CD4-positive, alpha-beta T cell treated with Interleukin-17A for 1 hour (primary cell): ENCODE measurements at regions not wholly inside any gene's neighbourhood (a gene's known extent, or its start where the extent isn't known, plus 50 kb on each side); places are given as distances from the start of the nearest gene placed in this dataset.

Experiments used
- DNase-seq: peaks from one replicate; pipeline ENCODE4 v3.0.0-alpha.2; 2020

DNA sequence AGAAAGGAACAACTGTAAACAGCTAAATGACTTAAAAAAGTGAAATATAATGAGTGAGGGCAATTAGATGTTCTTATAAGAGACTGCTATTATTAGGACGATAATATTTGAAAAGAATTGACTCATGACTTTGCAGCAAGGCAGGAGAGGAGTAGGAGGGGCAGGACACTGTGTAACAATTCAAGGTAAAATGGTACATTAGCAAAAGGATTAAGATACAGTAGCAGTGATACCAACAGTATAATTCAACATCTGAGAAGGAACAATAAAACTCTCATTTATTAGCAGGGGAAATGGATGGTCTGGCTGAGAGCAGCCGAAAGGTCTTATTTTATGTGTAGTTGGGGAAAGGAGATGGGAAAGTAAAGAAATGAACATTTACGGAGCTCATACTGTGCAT, 315.5 kb upstream of the BOD1L1 start:
- no peak for DNase-seq

- no peak for DNase-seq
Observed at GRCh38 chr4:13944095-13944511, 316.6 kb upstream of the BOD1L1 start.

- DNase-seq = no peak
Observed at GRCh38 chr4:13947921-13948320, 320.4 kb upstream of the BOD1L1 start.

DNA sequence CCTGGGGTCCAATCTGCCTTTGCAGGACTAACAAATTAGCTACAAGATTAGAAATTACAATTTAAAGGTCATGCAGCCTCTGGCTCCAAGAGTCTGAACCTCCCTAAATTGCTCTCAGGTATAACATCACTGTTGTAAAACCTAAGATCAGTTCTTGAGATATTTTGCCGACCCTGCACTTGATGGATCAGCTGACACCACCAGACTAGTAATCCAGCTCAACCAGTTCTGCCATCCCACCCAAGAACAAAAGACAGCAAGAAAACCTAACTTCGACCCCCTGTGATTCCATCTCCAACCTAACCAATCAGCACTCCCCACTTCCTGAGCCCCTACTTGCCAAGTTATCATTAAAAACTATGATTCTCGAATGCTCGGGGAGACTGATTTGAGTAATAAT, 323.0 kb upstream of the BOD1L1 start:
- DNase-seq = no peak

- no peak for DNase-seq
Observed at GRCh38 chr4:13953083-13953482, 325.6 kb upstream of the BOD1L1 start.

DNA sequence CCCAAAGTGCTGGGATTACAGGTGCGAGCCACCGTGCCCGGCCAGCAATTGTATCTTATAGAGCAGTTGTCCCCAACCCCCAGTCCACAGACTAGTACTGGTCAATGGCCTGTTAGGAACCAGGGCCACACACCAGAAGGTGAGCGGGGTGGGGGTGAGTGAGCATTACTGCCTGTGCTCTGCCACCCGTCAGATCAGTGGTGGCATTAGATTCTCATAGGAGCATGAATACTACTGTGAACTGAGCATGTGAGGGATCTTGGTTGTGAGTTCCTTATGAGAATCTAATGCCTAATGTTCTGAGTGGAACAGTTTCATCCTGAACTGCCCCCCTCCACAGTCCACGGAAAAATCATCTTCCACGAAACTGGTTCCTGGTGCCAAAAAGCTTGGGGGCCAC, 328.0 kb upstream of the BOD1L1 start:
- DNase-seq = no peak

GRCh38 chr4:13956947-13957346, 329.4 kb upstream of the BOD1L1 start:
- no peak for DNase-seq

DNA sequence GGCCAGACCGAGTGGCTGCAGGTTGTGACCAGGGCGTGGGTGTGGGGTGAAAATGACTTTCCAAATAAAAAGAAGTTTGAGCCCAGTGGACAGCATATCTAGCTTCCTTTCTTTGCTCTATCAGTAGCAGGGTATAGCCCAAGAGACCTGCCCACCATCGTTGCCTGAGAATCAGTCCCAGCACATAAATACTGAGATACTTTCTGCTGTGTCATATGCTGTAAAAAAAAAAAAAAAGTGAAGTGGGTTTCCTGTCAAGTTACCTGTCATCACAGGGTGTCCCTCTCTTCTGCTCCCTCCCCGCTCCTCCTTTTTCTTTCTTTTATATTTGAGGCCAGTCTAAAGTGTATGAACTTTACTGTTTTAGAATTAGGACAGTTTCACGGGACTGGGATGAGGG, 330.3 kb upstream of the BOD1L1 start:
- DNase-seq = no peak

DNA sequence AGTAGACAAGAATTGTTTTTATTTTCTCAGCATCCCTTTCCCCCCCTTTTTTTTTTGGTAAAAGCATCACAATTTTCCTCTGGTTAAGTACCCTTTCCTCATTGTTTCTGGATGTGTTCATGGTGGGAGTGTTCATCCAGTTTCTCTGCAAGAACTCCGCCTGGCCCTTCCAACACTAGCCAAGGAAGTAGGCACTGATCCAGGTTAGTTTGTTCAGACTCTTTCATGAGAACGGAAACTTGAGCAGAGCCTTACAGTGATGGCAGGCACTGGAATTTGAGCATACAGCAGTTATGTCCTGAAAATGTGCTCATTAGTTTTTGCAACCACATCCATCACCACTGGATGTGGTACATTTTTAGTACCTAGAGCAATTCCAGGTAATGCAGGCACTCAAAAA, 336.1 kb upstream of the BOD1L1 start:
- no peak for DNase-seq

- no peak for DNase-seq
Observed at GRCh38 chr4:13966231-13967195, 339.0 kb upstream of the BOD1L1 start.

DNA sequence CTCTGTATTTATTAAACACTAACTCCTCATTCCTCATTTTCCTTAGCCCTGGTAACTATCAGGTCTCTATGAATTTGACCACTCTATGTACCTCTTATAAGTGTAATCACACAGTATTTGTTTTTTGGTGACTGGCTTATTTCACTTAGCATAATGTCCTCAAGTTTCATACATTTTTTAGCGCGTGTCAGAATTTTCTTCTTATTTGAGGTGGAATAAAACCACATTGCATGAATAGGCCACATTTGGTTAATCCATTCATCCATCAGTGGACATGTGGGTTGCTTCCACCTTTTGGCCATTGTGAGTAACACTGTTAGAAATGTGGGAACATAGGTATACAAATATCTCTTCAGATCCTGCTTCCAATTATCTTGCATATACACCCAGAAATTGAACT, 341.2 kb upstream of the BOD1L1 start:
- no peak for DNase-seq

- no peak for DNase-seq
Observed at GRCh38 chr4:13970349-13970748, 342.8 kb upstream of the BOD1L1 start.

- no peak for DNase-seq
Observed at GRCh38 chr4:13977746-13978145, 350.2 kb upstream of the BOD1L1 start.

DNA sequence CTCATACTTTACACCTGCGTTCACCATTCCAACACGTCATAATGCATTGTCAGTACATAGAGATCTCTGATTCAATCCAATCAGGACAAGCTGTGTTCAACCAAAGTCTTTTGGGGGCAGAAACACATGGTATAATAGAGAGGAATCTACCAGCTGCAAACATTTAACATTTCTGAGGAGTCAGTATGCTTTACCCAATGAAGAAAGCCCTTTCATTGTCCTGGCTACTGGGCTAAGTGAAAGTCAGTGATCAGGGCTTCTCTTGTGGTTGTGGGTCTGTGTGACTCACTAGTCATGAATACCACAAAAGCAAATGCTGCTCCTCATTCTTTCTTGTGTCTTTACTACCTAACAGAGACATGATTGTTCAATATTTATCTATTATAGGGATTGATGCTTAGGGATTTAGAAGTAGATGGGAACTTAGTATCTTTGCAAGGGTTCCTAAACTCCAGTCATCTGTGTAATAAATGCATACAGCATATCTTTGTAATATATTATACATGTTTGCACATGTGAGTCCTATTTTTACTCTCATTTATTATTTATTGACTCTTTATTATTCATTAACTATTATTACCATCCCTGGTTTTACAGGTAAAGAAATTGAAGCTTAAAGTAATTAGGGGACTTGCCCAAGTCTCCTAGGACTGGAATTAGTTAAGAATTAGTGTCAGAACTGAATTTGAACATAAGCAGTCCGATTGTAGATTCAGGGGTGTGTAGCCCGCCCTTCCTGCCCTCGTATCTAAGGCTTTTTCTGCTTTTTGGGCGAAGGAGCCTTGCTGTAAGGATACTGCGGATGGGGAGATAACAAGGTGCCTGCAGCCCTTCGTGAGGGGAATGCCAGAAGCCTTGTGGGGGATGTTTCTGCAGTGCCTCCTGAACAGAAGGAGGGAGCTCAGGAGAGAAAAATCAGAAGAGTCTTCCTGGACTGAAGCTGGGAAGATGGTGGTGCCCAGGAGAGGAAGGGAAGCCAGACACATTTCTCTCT, 353.1 kb upstream of the BOD1L1 start:
- DNase-seq = no peak

GRCh38 chr4:13981499-13981898, 354.0 kb upstream of the BOD1L1 start:
- DNase-seq = no peak

DNA sequence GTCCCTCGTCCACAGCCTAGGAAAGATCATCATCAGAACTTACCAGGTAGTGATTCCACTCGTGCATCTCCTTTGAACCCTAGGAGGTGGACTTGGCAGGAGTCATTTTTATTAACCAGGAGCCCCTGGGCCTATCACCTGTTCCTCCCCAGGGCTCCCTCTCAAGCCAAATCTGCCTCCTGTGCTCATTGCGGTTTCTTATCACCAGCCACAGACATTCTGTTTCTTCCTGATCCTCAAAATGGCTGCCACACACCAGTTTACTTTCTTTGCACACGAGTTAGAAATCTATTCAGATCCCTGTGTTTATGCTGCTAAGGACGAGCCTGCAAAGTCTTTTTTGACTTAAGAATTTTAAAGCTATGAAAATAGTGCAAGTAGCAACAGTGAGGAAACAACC, 354.5 kb upstream of the BOD1L1 start:
- DNase-seq = no peak

- DNase-seq = no peak
Observed at GRCh38 chr4:13983189-13983790, 355.8 kb upstream of the BOD1L1 start.

DNA sequence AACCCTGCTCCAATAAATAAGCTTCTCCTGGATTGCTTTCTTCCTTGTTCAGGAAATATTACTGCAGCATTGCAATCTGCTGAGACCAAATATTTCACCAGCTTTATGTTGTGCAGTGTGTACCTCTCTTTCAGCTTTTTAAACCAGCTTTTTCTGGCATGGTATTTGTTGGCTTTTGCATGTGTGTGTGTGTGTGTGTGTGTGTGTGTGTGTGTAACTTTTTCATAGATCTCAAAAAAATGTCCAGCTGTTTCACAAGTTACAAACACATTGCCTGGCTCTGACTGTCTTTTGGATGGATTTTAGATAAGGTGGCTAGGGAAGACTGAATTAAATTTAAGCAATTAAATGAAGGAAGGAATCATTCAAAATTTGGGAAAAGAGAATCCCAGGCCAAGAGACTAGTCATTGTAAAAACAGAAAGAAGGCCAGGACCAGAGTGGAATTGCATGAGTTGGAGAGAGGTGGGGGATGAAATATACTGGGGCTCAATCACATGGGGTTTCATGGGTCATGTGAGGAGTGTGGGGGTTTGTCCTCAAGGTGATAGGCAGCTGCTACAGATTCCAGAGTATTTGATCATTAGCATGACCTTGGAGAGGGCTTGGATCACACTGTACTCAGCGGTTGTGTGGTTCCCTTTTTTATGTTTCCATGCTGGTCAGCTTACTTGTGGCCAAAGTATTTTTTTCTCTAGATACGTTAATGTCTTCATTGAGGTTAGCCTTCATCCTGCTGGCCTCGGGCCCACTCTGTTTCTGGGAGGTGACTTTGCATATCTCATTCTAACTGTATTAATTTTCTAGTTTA, 357.7 kb upstream of the BOD1L1 start:
- DNase-seq = no peak

GRCh38 chr4:13985837-13986236, 358.3 kb upstream of the BOD1L1 start:
- no peak for DNase-seq

DNA sequence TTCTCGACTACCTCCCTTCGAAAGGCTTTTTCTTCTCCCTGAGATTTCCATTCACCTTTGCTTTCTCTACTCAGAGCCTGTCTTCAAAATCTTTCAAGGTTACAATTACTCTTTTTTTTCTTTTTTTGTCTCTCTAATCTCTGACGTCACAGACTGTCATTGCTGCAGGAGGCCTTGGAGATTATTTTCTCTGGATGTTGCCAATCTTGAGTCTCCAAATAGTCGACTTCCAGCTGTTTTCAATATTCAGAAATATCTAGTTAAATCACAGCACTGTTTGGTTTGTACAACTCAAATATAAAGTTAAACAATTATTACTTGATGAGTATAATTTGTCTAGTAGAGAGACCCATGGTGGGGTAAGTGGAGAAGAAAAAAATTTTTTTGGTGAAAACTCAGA, 359.0 kb upstream of the BOD1L1 start:
- DNase-seq = no peak

- no peak for DNase-seq
Observed at GRCh38 chr4:13988353-13989305, 361.1 kb upstream of the BOD1L1 start.
